Cardiac septum (tissue), 1 donor: ENCODE measurements at regions not wholly inside any gene's neighbourhood (a gene's known extent, or its start where the extent isn't known, plus 50 kb on each side); places are given as distances from the start of the nearest gene placed in this dataset.

Source experiments
- DNase-seq: peaks from one replicate; pipeline ENCODE4 v3.0.0-alpha.2; 2020; ENCODE audit warnings: low spot score
- intact Hi-C: fragments of 100-400 bp; cut with DNase I; formaldehyde crosslinking; loops from one replicate; pipeline ENCODE4 v1.14.0; 2022
- donor health status: DM: no; HTN: no; CAD: no.

DNA sequence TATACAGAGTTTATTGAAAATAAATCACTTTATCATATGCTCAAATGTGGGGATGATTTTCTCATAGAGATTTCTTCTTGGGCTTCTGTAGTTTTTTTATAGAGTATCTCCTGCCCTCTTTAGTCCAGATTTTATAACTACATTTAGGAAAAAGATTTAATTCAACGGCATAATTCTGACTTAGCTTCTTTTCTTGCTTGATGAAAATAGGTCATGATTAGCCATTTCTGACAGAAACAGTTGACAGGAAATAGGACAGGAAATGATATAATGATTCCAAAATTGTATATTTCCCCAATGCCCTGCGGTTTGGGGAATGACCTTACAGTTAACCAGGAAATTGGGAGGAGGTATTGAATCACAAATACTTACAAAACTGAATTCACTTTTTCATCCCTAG is 1531.9 kb upstream of the ACVR2A start:
- intact Hi-C loops: no loop called here
- no peak for DNase-seq

DNA sequence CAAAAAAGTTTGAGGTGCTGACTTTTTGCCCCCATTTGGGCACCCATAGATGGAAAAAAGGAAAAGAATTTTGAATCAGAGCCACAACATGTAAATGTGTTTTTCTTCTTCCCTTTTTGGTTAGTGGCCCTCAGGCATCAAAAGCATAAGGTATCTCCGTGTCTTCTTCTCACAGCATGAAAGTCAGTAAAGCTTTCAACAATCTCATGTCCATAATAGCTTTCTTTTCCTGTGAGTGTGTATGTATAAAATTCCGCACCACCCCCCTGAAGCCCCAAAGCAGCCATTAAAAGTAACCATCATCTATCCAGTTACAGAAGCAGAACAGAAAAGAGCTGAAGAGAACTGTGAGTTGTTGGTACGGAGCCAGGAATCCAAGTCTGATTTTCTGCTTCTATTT is 1539.7 kb upstream of the ACVR2A start:
- intact Hi-C loops: no loop called here

DNA sequence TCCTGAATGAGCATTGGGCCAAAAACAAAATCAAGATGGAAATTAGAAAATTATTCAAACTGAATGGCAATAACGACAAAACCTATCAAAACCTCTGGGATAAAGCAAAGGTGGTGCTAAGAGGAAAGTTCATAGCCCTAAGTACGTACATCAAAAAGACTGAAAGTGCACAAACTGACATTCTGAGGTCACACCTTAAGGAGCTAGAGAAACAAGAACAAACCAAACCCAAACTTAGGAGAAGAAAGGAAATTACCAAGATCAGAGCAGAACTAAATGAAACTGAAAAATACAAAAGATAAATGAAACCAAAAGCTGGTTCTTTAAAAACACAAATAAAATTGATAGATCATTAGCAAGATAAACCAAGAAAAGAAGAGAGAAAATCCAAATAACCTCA is 1543.5 kb upstream of the ACVR2A start:
- no peak for DNase-seq
- intact Hi-C loops: no loop called here

More for the DNA sequence above, 1539.7 kb upstream of the ACVR2A start:
- DNase-seq: no peak

DNA sequence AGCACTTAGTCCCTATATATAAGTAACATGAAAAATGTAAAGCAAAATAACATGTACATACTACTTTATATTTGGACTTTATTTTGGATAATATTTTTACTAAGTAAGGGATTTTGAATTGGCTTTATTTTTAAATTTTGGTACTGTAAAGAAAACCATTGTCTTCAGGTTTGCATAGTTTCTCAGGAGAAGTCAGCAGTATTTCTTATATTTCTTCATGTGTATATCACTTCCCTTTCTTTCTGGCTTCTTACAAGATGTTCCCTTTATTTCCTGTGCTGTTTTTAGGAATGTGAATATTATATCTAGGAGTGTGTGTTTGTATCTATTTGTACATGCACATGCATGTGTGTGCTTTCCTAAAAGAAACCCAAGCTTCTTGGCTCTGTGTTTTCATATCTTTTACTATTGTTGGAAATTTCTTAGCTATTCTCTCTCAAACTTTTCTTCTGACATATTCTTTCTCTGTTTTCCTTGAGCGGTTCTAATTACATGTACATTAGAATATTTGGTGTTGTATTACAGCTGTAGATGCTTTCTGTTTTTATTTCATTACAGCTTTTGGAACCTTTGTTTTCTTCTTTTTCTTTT is 1549.7 kb upstream of the ACVR2A start:
- intact Hi-C loops: no loop called here

DNA sequence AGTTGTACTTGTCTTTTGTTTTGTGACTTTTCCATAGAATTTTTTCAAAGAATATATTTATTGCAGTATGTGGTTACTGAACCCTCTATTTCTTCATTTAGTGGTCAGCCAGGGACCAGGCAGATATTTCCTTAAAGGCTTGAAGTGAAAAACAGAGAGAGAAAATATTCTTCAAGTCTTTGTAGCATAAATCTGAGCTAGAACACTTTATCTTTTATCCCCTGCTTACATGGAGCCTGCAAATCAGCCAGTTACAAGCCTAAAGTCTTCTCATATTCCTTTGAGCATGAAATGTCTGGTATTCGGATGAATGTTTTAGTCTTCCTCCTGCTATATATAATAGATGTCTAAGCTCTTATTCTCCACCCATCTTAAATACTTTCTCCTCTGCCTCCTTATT is 1557.5 kb upstream of the ACVR2A start:
- intact Hi-C loops: no loop called here
- DNase-seq: no peak

More for the DNA sequence above, 1549.7 kb upstream of the ACVR2A start:
- DNase-seq: no peak

DNA sequence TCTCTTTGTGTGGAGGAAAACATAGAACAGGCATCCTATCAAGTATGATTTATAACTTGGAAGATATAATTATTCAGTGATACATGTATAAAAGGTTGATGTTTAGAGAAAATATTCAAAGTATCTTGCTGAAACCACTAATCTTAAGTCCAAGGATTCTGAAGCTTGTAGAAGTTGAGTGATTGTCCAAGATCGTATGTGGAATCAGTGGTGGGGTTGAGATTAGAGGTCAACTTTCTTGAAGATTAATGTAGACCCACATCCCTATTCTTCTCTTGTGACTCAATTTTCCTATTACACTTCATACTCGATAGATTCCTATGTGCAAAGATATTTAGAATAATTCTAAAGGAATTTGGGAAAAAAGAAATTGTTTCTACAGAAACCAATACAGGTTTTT is 1565.9 kb upstream of the ACVR2A start:
- no peak for DNase-seq
- intact Hi-C loops: no loop called here

DNA sequence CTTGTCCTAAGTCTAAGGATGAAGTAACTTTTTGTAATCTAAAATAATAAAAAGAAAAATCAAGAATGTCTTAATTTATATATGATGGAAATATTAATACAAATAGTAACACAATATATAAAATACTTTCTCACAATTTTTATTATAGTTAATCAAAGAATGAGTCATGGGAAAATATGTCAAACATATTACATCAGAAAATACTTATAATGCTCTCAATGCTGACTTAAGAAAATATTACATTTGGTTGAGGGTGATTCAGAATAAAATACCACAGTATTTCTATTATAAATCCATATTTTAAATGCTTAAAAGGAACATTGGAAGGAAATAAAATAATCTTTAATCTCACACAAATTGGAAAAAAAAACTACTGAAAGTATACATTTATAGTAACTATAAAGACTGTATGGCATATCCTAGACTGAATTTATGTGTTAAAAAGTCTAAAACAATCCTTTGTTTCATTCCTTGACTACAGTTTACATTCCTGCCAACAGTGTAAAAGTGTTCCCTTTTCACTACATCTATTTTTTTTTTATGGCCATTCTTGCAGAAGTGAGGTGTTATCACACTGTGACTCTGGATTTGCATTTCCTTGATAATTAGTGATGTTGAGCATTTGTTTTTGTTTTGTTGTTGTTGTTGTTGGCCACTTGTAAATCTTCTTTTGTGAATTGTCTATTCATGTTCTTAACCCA is 1573.5 kb upstream of the ACVR2A start:
- intact Hi-C loops: no loop called here
- DNase-seq: no peak

DNA sequence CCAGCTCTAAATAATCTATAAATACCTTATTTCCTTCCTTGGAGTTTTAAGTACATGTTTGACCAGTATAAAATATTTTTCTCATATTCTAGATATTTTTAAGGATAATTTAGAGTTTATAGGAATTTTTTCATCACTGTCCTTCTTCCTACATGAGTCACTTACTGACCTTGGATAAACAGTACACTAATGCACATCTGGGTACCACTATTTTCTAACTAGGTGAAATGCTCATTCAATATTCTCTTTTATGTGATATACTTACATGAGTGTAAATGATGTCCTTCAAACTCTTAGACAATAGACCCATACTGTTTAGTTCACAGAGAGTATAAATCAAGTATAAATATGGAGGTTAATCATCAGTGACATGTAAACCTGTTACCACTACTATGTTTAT is 1574.2 kb upstream of the ACVR2A start:
- intact Hi-C loops: no loop called here
- DNase-seq: no peak

DNA sequence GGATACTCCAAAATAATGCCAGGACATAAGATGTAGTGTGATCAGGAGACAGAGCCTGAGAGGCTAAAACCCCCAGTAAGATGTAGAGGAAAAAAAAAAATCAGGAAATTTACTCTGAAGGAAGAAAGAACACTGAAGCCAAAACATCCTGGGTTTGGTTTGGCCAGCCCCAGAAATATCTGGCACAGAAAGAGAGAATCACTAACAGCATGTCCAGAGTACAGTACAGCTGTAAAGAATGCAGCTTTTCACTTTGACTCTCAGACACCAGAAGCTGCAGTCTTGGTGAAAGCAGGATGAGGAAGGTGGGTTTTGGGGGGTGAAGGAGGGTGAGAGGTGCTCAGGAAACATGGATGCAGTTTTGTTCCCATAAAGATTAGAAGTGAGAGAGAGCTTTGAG is 1577.7 kb upstream of the ACVR2A start:
- no peak for DNase-seq
- intact Hi-C loops: no loop called here

DNA sequence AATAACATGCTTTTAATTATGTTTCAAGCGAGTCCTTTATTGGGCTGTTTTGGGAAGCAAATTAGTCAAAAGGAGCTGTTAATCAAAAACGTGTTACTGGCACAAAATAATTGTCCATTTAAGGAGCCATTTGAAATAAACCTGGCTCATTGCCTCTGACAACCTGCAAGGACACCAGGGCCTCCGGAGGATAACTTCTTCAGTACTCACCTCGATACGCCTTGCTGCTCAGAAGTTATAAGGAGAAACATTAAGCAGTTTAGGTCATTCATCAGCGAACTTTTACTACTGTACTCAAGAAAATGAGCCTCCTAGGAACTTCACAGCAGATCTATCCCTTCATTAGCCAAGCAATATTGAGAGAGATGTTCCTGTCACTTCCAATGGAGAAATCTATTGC is 1579.2 kb upstream of the ACVR2A start:
- intact Hi-C loops: no loop called here
- DNase-seq: no peak

DNA sequence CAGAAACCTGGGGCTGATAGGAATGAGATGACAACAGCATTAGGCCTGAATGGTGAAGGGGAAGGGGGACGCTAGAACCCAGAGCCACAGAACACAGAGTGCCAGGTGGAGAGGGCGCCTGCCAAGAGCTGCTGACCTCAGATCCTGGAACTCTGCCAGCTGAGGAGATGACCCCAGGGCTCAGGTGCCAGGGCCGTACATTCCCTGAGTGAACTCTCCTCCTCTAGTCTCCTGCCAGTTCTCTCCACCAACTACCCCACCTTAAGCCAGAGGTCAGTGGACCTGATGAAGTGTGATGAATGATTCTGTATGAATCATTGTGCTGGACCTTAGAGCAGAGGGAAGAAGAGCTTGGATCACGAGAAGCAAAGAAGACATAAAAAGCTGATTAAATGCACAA is 1582.2 kb upstream of the ACVR2A start:
- intact Hi-C loops: no loop called here
- no peak for DNase-seq

DNA sequence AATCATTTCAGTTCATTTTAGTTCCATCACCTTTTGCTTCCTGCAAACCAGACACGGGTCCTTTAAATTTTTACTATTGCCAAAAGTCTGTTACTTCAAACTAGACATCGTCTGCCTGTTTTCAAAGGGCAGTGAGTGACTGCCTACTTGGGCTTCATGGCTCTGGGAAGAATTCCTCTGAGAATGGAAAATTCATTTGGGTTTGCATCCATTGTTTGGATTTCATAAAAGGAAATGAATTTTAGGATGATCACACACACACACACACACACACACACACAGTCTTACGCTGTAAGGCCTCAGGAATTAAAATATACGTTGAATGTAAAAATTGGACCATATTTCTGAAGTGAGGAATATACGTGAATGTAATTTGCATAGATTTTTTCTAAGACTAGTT is 1584.3 kb upstream of the ACVR2A start:
- intact Hi-C loops: no loop called here
- no peak for DNase-seq

DNA sequence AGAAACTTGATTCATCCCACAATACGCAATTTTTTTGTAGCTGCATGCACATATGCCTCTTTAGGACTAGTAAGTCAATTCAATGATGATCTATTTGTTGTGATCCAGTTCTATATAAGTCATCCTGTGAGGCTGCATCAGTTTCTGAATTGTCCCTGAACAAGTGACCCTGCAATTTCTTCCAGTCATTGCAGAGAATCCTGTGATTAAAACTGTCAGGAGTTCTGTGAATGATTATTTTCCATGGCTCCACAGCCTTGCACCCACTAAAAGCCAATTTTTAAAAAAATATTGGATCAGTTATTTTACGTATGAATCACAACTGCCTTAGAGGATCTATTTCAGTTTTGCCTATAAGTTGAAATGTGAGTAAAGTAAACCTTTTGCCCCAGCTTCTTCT is 1585.0 kb upstream of the ACVR2A start:
- DNase-seq: no peak
- intact Hi-C loops: no loop called here

DNA sequence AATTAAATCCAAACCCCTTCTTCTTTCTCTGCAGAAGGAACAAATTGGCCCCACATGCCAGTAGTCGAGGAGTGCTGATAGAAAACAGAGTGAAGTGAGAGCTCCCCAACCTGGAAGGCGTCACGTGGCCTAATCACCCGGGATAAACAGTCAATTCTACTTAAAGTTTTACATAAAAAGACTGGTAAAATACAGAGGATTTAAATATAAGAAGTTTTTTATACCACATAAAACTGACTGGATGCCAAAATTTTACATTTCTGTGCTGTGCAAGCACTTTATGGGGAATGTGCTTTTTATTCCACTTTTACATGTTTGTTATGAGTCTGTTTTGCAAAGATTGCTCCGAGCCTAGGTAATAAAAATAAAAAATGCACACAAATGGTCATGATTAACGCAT is 1586.8 kb upstream of the ACVR2A start:
- intact Hi-C loops: no loop called here
- DNase-seq: no peak

DNA sequence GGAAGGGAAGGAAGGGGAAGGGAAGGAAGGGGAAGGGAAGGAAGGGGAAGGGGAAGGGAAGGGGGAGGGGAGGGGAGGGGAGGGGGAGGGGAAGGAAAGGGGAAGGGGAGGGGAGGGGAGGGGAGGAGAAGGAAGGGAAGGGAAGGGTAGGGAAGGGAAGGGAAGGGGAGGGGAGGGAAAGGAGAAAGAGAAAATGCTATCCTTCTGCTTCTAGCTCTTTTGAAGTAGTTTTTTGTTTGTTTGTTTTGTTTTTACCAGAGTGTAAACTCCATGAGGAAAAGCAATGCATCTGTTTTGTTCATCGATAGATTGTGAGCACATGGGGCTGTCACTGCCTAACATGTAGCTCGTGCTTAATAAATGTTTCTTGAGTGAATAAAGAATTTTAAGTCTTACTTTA is 1592.7 kb upstream of the ACVR2A start:
- intact Hi-C loops: no loop called here
- no peak for DNase-seq

DNA sequence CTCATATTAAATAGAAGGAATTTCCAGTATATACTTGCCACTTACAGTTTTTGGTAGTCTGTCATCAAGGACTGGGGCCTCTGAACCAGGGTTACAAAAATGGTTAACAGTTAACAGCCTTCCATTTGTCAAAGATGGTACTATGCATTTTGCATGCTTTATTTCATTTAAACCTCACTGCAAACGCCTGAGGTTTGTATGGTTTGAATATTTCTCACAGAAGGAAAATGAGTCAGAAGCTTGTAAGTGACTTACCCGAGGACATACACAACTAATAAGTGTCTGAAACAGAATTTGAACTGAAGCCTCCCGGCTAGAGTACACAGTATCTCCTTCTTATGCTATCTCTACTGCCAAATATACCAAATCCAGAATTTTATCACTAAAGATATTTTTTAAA is 1593.5 kb upstream of the ACVR2A start:
- no peak for DNase-seq
- intact Hi-C loops: no loop called here

DNA sequence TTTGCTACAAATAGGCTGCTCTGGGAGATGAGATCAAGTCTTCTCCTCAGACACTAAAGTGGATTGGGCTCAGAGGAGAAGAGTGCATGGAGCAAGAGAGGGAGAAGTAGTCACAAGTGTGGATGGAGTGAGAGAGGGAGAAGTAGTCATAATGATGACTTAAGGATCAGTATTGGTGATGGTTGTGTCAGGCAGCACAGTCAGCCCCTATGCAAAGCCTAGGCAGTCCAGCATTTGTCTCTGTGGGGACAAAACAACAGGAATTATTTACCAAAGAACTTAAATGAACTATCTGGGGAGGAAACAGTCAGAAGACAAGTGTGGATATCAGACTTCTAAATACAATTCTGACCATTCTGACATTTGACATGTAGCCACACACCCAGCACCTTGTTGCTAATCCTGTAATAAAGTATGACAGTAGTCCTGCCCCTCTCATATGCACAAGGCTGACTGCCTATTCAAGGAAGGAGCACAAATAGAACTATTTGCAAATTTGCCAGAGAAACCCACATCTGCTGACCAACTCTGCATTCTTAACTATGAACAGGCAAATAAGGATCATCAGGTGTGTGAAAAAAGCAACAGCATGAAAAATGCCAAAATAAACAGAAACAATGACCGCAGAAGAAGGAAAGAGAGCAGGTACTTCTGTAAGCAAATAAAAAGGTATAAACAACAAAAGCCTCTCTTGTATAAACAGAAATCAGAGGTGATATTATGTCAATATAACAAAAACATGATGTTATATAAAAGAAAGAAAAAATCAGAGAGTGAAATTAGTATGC is 1597.9 kb upstream of the ACVR2A start:
- no peak for DNase-seq
- intact Hi-C loops: no loop called here

DNA sequence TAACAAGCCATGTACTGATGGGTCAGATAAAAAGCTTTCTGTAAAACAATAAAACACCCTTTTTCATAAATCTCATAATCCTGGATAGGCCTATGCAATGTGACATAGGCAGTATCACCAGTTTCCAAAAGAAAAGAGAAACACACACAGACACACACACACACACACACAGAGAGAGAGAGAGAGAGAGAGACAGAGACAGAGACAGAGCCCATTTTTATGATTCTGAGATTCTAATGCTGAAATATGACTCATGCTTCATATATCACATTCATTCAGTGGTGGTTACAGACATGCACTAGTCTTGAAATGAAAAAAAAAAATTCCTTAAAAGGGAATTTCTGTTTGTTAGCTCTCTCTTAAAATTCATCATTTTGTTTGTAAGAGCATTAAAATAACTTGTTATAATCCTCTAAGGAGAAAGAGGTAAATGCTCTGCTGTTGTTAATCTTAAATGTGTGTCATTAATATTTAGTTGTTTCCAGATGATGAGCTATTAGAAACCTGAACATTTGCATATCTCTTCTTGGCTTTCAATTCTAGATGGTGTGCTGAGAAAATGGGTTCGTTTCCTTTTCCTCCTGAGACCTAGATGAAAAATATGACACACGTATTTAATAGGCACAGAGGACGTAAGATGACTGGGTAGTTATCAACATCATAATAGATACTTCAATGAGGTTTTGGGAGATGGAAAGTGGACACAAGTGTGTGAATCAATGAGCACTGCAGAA is 1598.7 kb upstream of the ACVR2A start:
- no peak for DNase-seq
- intact Hi-C loops: no loop called here

DNA sequence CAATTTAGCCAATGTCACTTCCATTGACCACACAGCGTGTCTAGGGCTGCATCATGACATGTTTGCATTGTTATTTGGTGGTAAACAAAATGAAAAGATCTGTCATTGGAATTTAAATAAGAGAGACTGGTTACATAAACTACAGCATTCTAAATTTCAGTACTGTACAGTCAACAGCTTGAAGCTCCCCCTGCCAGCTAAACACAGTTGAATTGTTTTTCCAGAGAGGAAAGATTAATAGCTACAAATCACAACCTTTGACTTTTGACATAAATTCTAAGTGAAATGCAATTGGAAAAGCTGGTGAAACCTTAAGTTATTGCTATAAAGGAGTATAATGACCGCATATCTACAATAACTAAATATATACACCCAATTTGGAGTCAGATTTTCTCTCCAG is 1600.0 kb upstream of the ACVR2A start:
- no peak for DNase-seq
- intact Hi-C loops: no loop called here

DNA sequence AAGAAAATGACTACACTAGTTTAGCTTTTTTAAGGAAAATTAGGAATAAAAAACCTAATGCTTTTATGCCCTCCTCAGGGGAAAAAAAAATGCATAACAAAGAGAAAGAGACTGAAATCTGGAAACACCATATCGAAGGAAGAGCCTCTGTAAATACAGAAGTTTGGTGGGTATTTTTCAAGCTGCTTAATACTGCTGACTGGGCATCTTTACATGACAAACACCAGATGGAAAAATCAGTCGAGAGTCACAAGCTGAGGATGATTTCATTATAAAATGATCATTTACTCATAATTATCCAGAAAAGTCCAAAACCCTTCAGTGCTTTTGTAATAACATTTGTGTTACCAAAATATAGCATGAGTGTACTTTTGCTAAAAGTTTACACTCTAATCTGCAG is 1600.7 kb upstream of the ACVR2A start:
- no peak for DNase-seq
- intact Hi-C loops: no loop called here
